EH (cell line): ENCODE measurements at regions not wholly inside any gene's neighbourhood (a gene's known extent, or its start where the extent isn't known, plus 50 kb on each side); places are given as distances from the start of the nearest gene placed in this dataset.

Experiments used
- DNase-seq: peaks from one replicate; pipeline ENCODE4 v3.0.0-alpha.2; 2015; ENCODE audit warnings: low read depth

DNA sequence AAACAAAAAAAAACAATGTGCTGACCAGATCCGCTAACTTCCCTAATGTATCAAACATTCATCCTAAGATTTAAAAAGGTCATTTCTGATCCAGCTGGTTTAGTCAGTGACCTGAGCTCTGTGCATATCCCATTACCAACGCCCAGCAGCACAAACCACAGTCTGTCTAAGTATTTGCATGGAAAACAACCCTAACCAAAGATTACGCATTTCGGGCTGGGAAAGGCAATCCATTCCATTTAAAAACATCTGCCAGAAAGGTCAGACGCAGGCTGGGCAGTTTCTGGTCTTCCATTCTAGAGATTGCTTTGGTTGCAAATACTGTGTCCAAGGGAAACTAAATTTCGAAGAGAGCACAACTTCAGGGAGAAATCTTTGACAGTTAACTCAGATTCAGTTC lies 234.9 kb downstream of the FLRT2 start:
- no peak for DNase-seq

DNA sequence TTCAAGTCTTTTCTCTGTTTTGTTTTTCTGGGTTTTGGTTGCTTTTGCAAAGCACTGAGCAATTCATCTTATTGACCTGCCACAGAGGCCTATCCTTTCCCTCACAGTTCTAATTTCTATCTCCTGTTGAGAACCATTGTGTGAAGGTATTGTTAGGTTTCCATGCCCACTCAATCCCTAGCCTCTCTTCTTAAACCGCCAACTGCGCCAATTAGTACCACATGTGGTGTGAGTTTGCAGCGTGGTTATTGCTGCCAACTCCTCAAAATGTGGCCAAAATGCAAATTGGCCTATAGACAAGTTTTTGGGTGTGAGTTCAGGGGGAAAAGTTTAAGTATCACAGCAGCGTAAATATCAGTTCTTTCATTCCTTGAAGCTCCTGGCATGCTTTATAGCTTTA lies 232.6 kb downstream of the FLRT2 start:
- no peak for DNase-seq

GRCh38 chr14:85752175-85752574 lies 222.2 kb downstream of the FLRT2 start:
- no peak for DNase-seq

- no peak for DNase-seq
Measured at GRCh38 chr14:85744573-85744972, 214.6 kb downstream of the FLRT2 start.

- no peak for DNase-seq
Measured at GRCh38 chr14:85732031-85732430, 202.1 kb downstream of the FLRT2 start.

DNA sequence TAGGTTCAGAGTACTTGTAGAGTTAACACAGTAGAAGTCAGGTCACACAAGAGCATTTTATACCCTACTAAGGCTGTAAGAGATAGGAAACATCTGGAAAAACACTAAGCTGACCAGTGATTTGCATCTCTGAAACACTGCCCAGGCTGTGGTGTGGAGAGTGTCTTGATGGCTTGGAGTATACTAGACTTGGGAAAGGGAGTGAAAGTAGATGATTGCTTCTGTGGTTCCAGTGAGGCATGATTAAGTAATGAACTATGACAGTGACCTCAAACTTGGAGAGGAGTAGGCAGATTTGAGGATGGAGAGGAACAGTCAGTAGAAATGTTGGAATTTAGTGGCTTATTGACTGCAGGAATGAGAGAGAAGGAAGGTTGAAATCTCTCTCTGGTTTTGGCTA lies 201.2 kb downstream of the FLRT2 start:
- DNase-seq = peak; percentile 63

GRCh38 chr14:85728476-85729065 lies 198.6 kb downstream of the FLRT2 start:
- no peak for DNase-seq

DNA sequence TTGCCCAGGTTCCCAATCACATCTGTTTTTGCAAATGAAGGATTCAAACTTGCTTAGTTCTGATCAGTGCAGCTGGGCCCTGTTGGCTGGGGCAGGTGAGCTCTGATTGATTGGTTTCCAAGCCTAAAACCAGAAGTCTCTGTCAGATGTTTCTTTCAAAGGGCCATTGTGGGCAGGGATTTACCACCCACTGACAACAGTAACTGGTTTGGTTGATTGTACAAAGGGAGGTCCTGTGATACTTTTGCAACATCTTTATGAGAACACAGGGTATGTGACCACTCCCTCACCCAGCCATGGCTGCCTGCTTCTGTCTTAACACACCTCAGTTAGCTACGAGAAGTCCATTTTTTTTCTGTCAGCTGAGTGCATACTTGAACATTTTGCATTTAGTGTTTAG lies 184.1 kb downstream of the FLRT2 start:
- DNase-seq = no peak

DNA sequence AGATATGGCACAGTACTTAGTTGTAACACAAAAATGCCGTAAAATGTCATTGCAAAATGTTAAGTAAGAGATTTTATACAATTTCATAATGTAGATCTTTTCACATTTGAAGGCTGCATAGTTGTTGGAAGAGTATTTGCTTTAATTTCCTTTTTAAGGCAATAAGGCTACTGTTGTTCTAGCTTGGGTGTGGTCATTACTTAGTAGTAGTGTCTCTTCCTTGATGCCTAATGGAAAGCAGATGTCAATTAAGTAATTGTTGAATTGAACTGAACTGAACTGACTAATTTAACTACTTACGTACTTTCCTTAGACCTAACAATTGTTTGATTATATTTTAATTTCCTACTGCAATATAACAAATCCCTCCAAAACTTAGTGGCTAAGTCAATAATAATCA lies 181.7 kb downstream of the FLRT2 start:
- DNase-seq = no peak
